Ascending aorta (tissue), 2 donors: ENCODE measurements at regions not wholly inside any gene's neighbourhood (a gene's known extent, or its start where the extent isn't known, plus 50 kb on each side); places are given as distances from the start of the nearest gene placed in this dataset.

Experiments
- DNase-seq, 2 donors: peaks; one replicate each; pipeline ENCODE4 v3.0.0-alpha.2; 2019; ENCODE audit warnings: low spot score in 2 of 2
- H3K27ac ChIP-seq, 2 donors: fragments of 200-600 bp; sonication (generic); one replicate each; pipeline ENCODE4 v1.5.1; 2016 to 2017; ENCODE audit warnings: mild to moderate bottlenecking in 1 of 2
- H3K27me3 ChIP-seq: fragments of 200-600 bp; sonication (generic); one replicate; pipeline ENCODE4 v1.5.1; 2017
- H3K36me3 ChIP-seq, 2 donors: fragments of 200-600 bp; sonication (generic); one replicate each; pipeline ENCODE4 v1.5.1; 2016
- H3K4me1 ChIP-seq, 2 donors: fragments of 200-600 bp; sonication (generic); one replicate each; pipeline ENCODE4 v1.5.1; 2016 to 2017; ENCODE audit warnings: mild to moderate bottlenecking in 1 of 2
- H3K4me3 ChIP-seq, 2 donors: fragments of 200-600 bp; sonication (generic); one replicate each; pipeline ENCODE4 v1.5.1; 2016 to 2017; ENCODE audit warnings: mild to moderate bottlenecking in 1 of 2
- H3K9me3 ChIP-seq, 2 donors: fragments of 200-600 bp; sonication (generic); one replicate each; pipeline ENCODE4 v1.5.1; 2016
- intact Hi-C: fragments of 100-400 bp; cut with DNase I; formaldehyde crosslinking; loops from one replicate; pipeline ENCODE4 v1.15.1; 2023
- TF ChIP-seq, protein P1 (sequence below), 3 experiments: fragments of 200-600 bp in 2 of 3; fragments of 450-650 bp in 1 of 3; sonication (generic) in 2 of 3; IDR thresholded peaks; one replicate each; pipeline ENCODE4 v1.5.1; 2016 to 2019; ENCODE audit warnings: antibody characterized with exemption in 3 of 3, mild to moderate bottlenecking in 1 of 3, moderate library complexity in 1 of 3

- Histone ChIP-seq H3K27ac (no peak overlapping the region), H3K27me3 (no peaks in the 10 kb centered on the region), H3K36me3 (no peaks in the 10 kb centered on the region), H3K4me1 (no peaks in the 10 kb centered on the region), H3K9me3 (no peaks in the 10 kb centered on the region), H3K4me3 (no peak overlapping the region)
- intact Hi-C loops: no loop called here
- DNase-seq: no peak
- TF ChIP-seq, protein P1, sequence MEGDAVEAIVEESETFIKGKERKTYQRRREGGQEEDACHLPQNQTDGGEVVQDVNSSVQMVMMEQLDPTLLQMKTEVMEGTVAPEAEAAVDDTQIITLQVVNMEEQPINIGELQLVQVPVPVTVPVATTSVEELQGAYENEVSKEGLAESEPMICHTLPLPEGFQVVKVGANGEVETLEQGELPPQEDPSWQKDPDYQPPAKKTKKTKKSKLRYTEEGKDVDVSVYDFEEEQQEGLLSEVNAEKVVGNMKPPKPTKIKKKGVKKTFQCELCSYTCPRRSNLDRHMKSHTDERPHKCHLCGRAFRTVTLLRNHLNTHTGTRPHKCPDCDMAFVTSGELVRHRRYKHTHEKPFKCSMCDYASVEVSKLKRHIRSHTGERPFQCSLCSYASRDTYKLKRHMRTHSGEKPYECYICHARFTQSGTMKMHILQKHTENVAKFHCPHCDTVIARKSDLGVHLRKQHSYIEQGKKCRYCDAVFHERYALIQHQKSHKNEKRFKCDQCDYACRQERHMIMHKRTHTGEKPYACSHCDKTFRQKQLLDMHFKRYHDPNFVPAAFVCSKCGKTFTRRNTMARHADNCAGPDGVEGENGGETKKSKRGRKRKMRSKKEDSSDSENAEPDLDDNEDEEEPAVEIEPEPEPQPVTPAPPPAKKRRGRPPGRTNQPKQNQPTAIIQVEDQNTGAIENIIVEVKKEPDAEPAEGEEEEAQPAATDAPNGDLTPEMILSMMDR (IDR thresholded peaks at IDR 0.05): no peak
Observed at GRCh38 chr11:59008947-59009346, 69.7 kb downstream of the GLYATL1 start.

DNA sequence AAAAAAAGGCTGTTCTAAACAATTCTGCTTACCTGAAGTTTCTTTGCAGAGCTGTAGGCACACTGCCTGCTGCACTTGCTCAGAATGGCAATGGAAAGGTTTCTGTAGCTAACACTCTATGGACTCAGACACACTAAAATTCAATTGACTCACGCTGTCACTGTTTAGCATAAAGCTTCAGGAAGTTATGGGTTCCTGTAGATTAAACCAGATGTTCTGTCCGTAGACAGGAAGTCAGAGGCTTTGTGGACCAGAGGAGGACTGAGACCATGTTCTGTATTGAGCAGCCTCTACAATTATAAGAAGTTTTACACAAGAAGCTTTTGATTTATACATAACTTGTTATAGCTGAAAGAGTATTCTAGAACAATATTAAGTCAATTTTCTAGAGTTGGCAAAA is 70.4 kb downstream of the GLYATL1 start:
- Histone ChIP-seq H3K36me3 (no peaks in the 10 kb centered on the region), H3K4me3 (no peak overlapping the region), H3K4me1 (no peaks in the 10 kb centered on the region), H3K27me3 (no peaks in the 10 kb centered on the region), H3K27ac (no peak overlapping the region), H3K9me3 (no peaks in the 10 kb centered on the region)
- no peak for DNase-seq
- intact Hi-C loops: no loop called here
- TF ChIP-seq, protein P1 (IDR thresholded peaks at IDR 0.05): no peak

DNA sequence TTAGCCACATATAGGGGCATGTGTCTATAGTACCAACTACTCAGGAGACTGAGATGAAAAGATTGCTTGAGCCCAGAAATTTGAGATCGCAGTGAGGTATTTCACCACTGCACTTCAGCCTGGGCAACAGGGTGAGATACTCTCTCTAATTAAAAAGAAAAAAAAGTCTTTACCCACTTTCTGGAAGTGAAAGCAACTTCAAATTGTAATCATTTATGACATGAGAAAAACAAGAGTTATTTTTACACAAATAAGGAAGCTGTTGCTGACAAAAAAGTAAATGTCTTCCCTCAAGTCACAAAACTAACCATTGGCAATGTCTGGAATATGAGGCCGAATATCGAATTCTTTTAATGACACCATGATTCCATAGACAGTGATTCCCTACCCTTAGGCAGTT is 71.4 kb downstream of the GLYATL1 start:
- H3K36me3 ChIP-seq: no peaks in the 10 kb centered on the region
- H3K4me3 ChIP-seq: no peak overlapping the region
- H3K4me1 ChIP-seq: no peaks in the 10 kb centered on the region
- TF ChIP-seq, protein P1 (IDR thresholded peaks at IDR 0.05): no peak
- no peaks in the 10 kb centered on the region for H3K27me3 ChIP-seq
- DNase-seq: no peak
- H3K9me3 ChIP-seq: no peaks in the 10 kb centered on the region
- H3K27ac ChIP-seq: no peak overlapping the region
- intact Hi-C loops: no loop called here

GRCh38 chr11:59011655-59012397 is 72.5 kb downstream of the GLYATL1 start:
- Histone ChIP-seq H3K27ac (no peak overlapping the region), H3K4me1 (no peaks in the 10 kb centered on the region), H3K4me3 (no peak overlapping the region), H3K9me3 (no peaks in the 10 kb centered on the region), H3K36me3 (no peaks in the 10 kb centered on the region), H3K27me3 (no peaks in the 10 kb centered on the region)
- intact Hi-C loops: no loop called here
- no peak for DNase-seq
- TF ChIP-seq, protein P1 (IDR thresholded peaks at IDR 0.05): no peak

- Histone ChIP-seq H3K9me3 (no peaks in the 10 kb centered on the region), H3K4me1 (no peaks in the 10 kb centered on the region), H3K27me3 (no peaks in the 10 kb centered on the region), H3K4me3 (no peak overlapping the region), H3K36me3 (no peaks in the 10 kb centered on the region), H3K27ac (no peak overlapping the region)
- DNase-seq: peak in 1 of 2 donors; percentile 61
- intact Hi-C loops: no loop called here
- TF ChIP-seq, protein P1 (IDR thresholded peaks at IDR 0.05): no peak
Observed at GRCh38 chr11:59012398-59013265, 73.3 kb downstream of the GLYATL1 start.
